Panc1 (cell line): ENCODE measurements at regions not wholly inside any gene's neighbourhood (a gene's known extent, or its start where the extent isn't known, plus 50 kb on each side); places are given as distances from the start of the nearest gene placed in this dataset.

Experiments
- ATAC-seq: fragments of 200-7000 bp; cut with Tn5 transposase; 2 replicates; pipeline ENCODE4 v1.9.1; 2020; ENCODE audit warnings: mild to moderate bottlenecking, moderate library complexity
- BruUV-seq: library from RNA; stranded (reverse); fragments of 400-500 nt; replicated peaks from 2 replicates; lab custom pipeline; 2021; lab: Mats Ljungman, UMichigan
- CTCF ChIA-PET: fragments of 300-600 bp; sonication (Branson Sonifier 250); formaldehyde crosslinking; loops from one replicate; lab custom pipeline; 2022; ENCODE audit warnings: antibody characterized with exemption; lab: Charles Lee
- POLR2A ChIA-PET: fragments of 300-600 bp; sonication (Branson Sonifier 250); formaldehyde crosslinking; loops from one replicate; lab custom pipeline; 2022; ENCODE audit warnings: antibody characterized with exemption; lab: Charles Lee
- DNase-seq: peaks from one replicate; pipeline ENCODE4 v3.0.0-alpha.2; 2010; ENCODE audit warnings: low read depth, low spot score
- H3K27ac ChIP-seq: 2 replicates; pipeline ENCODE4 v1.5.1; 2011; ENCODE audit warnings: mild to moderate bottlenecking, low read length, inconsistent platforms
- H3K27me3 ChIP-seq: fragments of 200-500 bp; sonication (Bioruptor generic); 2 replicates; pipeline ENCODE4 v1.6.0; 2014; ENCODE audit warnings: low read length, inconsistent platforms; ENCODE audit not compliant: control insufficient read depth, insufficient read depth
- H3K36me3 ChIP-seq: fragments of 200-500 bp; sonication (Bioruptor generic); 2 replicates; pipeline ENCODE4 v1.5.1; 2014; ENCODE audit warnings: inconsistent platforms, mild to moderate bottlenecking, low read length, moderate library complexity; ENCODE audit not compliant: control insufficient read depth, insufficient read depth
- H3K4me1 ChIP-seq: 2 replicates; pipeline ENCODE4 v1.5.1; 2011; ENCODE audit warnings: inconsistent platforms, mild to moderate bottlenecking, low read length, moderate library complexity; ENCODE audit not compliant: control insufficient read depth, insufficient read depth
- H3K4me3 ChIP-seq, 2 experiments: 2 replicates each; pipeline ENCODE4 v1.5.1; 2011 to 2012; ENCODE audit warnings: low read depth in 2 of 2, low read length in 2 of 2, mild to moderate bottlenecking in 2 of 2, inconsistent platforms in 1 of 2, moderate library complexity in 1 of 2
- H3K9me3 ChIP-seq: fragments of 200-500 bp; sonication (Bioruptor generic); 2 replicates; pipeline ENCODE4 v1.5.1; 2014; ENCODE audit warnings: low read depth, mild to moderate bottlenecking, inconsistent platforms, low read length, moderate library complexity; ENCODE audit not compliant: control insufficient read depth, insufficient read depth
- CTCF ChIP-seq: fragments of 450-650 bp; IDR thresholded peaks from 2 replicates; pipeline ENCODE4 v1.5.1; 2017; ENCODE audit warnings: mild to moderate bottlenecking
- POLR2AphosphoS5 ChIP-seq: IDR thresholded peaks from 2 replicates; pipeline ENCODE4 v1.6.1; 2012; ENCODE audit warnings: mild to moderate bottlenecking, low read depth, low read length, moderate library complexity
- REST ChIP-seq, 2 experiments: IDR thresholded peaks; 2 replicates each; pipeline ENCODE4 v1.6.1; 2011 to 2012; ENCODE audit warnings: low read depth in 2 of 2, control low read depth in 1 of 2, low read length in 1 of 2, mild to moderate bottlenecking in 1 of 2, moderate library complexity in 1 of 2; ENCODE audit not compliant: insufficient read depth in 1 of 2
- SIN3A ChIP-seq: IDR thresholded peaks from 2 replicates; pipeline ENCODE4 v1.6.1; 2012; ENCODE audit warnings: low read depth, mild to moderate bottlenecking, low read length, moderate library complexity, borderline replicate concordance; ENCODE audit not compliant: insufficient read depth
- TCF7L2 ChIP-seq: IDR thresholded peaks from 2 replicates; pipeline ENCODE4 v1.6.1; 2011; ENCODE audit warnings: mild to moderate bottlenecking, low read depth, low read length, inconsistent platforms
- in situ Hi-C: cut with HindIII; loops from 2 replicates; pipeline ENCODE4 v1.10.0; 2016; ENCODE audit warnings: low sequenced_read_pairs, low pct_unique_long_range_greater_than_20kb
- intact Hi-C: fragments of 100-400 bp; cut with micrococcal nuclease; formaldehyde crosslinking; loops from one replicate; pipeline ENCODE4 v1.10.0; 2022; ENCODE audit not compliant: unreplicated experiment

- Histone ChIP-seq H3K36me3 (no peaks in the 10 kb centered on the region), H3K27me3 (no peaks in the 10 kb centered on the region), H3K9me3 (no peaks in the 10 kb centered on the region), H3K4me3 (no peak overlapping the region), H3K27ac (no peak overlapping the region), H3K4me1 (no peaks in the 10 kb centered on the region)
- DNase-seq (no peak), ATAC-seq (no peak)
- ChIA-PET CTCF (no interaction called here), POLR2A (no interaction called here)
- in situ Hi-C loops (no loop called here), intact Hi-C loops (no loop called here)
- BruUV-seq, result no TSS peak
- TF ChIP-seq TCF7L2 (no peak), SIN3A (no peak), REST (IDR thresholded peaks at IDR 0.05; ENCODE audit: insufficient read depth in 1 of 2, low read depth in 2 of 2, low read length in 1 of 2) (no peak), POLR2AphosphoS5 (no peak), CTCF (no peak)
These were observed 161.7 kb downstream of the SPTSSA start for GRCh38 chr14:34300330-34300729.

GRCh38 chr14:34299360-34299759 is 162.7 kb downstream of the SPTSSA start:
- BruUV-seq, result no TSS peak
- no peak overlapping the region for H3K4me3 ChIP-seq
- no peaks in the 10 kb centered on the region for H3K27me3 ChIP-seq
- no peaks in the 10 kb centered on the region for H3K4me1 ChIP-seq
- no peaks in the 10 kb centered on the region for H3K9me3 ChIP-seq
- CTCF ChIA-PET, result interaction anchor here (0.6 kb wide), 1 partner anchor 445 kb away, joined by 9 read pairs; no protein-coding TSS in a partner anchor
- DNase-seq (no peak), ATAC-seq (no peak)
- H3K36me3 ChIP-seq, result no peaks in the 10 kb centered on the region
- TF ChIP-seq REST (IDR thresholded peaks at IDR 0.05; ENCODE audit: insufficient read depth in 1 of 2, low read depth in 2 of 2, low read length in 1 of 2), result no peak
- TF ChIP-seq TCF7L2, result no peak
- no peak for TF ChIP-seq POLR2AphosphoS5
- TF ChIP-seq CTCF, result no peak
- TF ChIP-seq SIN3A, result no peak
- no peak overlapping the region for H3K27ac ChIP-seq
- in situ Hi-C loops (no loop called here), intact Hi-C loops (no loop called here)
- POLR2A ChIA-PET, result no interaction called here
